ENCODE measurements at regions not wholly inside any gene's neighbourhood (a gene's known extent, or its start where the extent isn't known, plus 50 kb on each side); places are given as distances from the start of the nearest gene placed in this dataset.

DNA sequence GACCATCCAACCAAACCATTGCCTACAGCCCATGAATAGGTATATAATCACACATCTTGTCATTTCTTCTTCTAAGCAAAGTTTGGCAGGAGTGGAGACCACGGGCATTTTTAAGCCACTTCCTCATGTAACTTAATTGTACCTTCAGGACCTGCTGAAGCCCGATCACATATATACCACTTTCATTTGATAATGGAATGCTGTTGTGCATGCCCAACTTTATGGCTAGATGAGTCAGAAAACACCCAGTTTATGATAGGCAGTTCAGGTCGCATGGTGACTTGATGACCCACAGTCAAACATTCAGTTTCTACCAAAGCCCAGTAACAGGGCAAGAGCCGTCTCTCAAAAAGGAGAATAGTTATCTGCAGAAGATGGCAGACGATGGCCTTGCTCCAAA is 2295.0 kb upstream of the ACO1 start:
- SMC1A ChIA-PET (ENCODE audit: uncharacterized antibody, unreplicated experiment): no interaction called here
- Histone ChIP-seq H3K4me3 (no peak overlapping the region), H3K27ac (ENCODE audit: control insufficient read depth, insufficient read depth) (no peak overlapping the region), H3K27me3 (replicated peaks in 1 of 2; ENCODE audit: control insufficient read depth in 2 of 2, insufficient read depth in 2 of 2, low read length in 1 of 2) (no peaks in the 10 kb centered on the region), H3K36me3 (ENCODE audit: control insufficient read depth in 2 of 2, insufficient read depth in 2 of 2, low read length in 1 of 2) (no peaks in the 10 kb centered on the region), H4K20me1 (ENCODE audit: control insufficient read depth, insufficient read depth) (no peaks in the 10 kb centered on the region), H3K79me2 (ENCODE audit: control insufficient read depth, insufficient read depth, low read length) (no peaks in the 10 kb centered on the region), H2AFZ (ENCODE audit: control insufficient read depth, low read depth, low read length) (no peak overlapping the region), H3K9ac (ENCODE audit: control insufficient read depth, insufficient read depth, low read length) (no peak overlapping the region), H3K4me2 (ENCODE audit: control insufficient read depth, insufficient read depth) (no peak overlapping the region), H3K9me3 (replicated peaks; ENCODE audit: control insufficient read depth, insufficient read depth, low read length) (no peaks in the 10 kb centered on the region), H3K4me1 (ENCODE audit: control insufficient read depth, insufficient read depth, low read length) (no peaks in the 10 kb centered on the region)
- TF ChIP-seq IKZF2 (IDR thresholded peaks at IDR 0.05) (no peak), RBBP5 (conservative IDR thresholded peaks at IDR 0.05) (no peak), BMI1 (IDR thresholded peaks at IDR 0.05; ENCODE audit: borderline replicate concordance) (no peak), SP1 (IDR thresholded peaks at IDR 0.05; ENCODE audit: low read depth, low read length) (no peak), SMC3 (IDR thresholded peaks at IDR 0.05; ENCODE audit: borderline replicate concordance, low read length) (no peak), RAD21 (IDR thresholded peaks at IDR 0.05; ENCODE audit: insufficient read depth, low read depth, low read length) (no peak), TCF12 (IDR thresholded peaks at IDR 0.05; ENCODE audit: low read depth, low read length) (no peak), CREM (IDR thresholded peaks at IDR 0.05; ENCODE audit: low read depth) (no peak), MYB (IDR thresholded peaks at IDR 0.05; ENCODE audit: borderline replicate concordance, low read depth, low read length) (no peak), CHD1 (IDR thresholded peaks at IDR 0.05; ENCODE audit: low read depth, low read length) (no peak), POLR2AphosphoS2 (IDR thresholded peaks at IDR 0.05; ENCODE audit: low read depth, low read length) (no peak), MYC (IDR thresholded peaks at IDR 0.05; ENCODE audit: insufficient read depth, insufficient read length, insufficient replicate concordance, low read length, severe bottlenecking) (no peak), POLR2A (IDR thresholded peaks at IDR 0.05; ENCODE audit: low read depth, low read length) (no peak), SIN3A (IDR thresholded peaks at IDR 0.05; ENCODE audit: low read depth, low read length) (no peak), POLR2AphosphoS5 (IDR thresholded peaks at IDR 0.05; ENCODE audit: low read length) (no peak)
- TF ChIP-seq, protein P1, sequence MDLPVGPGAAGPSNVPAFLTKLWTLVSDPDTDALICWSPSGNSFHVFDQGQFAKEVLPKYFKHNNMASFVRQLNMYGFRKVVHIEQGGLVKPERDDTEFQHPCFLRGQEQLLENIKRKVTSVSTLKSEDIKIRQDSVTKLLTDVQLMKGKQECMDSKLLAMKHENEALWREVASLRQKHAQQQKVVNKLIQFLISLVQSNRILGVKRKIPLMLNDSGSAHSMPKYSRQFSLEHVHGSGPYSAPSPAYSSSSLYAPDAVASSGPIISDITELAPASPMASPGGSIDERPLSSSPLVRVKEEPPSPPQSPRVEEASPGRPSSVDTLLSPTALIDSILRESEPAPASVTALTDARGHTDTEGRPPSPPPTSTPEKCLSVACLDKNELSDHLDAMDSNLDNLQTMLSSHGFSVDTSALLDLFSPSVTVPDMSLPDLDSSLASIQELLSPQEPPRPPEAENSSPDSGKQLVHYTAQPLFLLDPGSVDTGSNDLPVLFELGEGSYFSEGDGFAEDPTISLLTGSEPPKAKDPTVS (IDR thresholded peaks at IDR 0.05; ENCODE audit: low read depth, low read length): no peak
- TF ChIP-seq, protein P2, sequence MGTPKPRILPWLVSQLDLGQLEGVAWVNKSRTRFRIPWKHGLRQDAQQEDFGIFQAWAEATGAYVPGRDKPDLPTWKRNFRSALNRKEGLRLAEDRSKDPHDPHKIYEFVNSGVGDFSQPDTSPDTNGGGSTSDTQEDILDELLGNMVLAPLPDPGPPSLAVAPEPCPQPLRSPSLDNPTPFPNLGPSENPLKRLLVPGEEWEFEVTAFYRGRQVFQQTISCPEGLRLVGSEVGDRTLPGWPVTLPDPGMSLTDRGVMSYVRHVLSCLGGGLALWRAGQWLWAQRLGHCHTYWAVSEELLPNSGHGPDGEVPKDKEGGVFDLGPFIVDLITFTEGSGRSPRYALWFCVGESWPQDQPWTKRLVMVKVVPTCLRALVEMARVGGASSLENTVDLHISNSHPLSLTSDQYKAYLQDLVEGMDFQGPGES (IDR thresholded peaks at IDR 0.05): no peak
- CTCF ChIA-PET: no interaction called here
- POLR2A ChIA-PET: no interaction called here
- intact Hi-C loops (cut with micrococcal nuclease; ENCODE audit: unreplicated experiment) (no loop called here), in situ Hi-C loops (cut with MboI) (loop anchor here (5.0 kb wide), 1 partner anchor 48 kb away; no protein-coding TSS in a partner anchor)
- FAIRE-seq (no peak), DNase-seq (ENCODE audit: low read depth, low spot score) (no peak), ATAC-seq (no peak)
- BruUV-seq (replicated peaks): no TSS peak
- WGBS (ENCODE audit: insufficient coverage, insufficient replicate concordance, low lambda C conversion rate, missing lambda C conversion rate): 13% methylated on average over 5 of the region's 5 CpGs
- RAD21 ChIA-PET (ENCODE audit: unreplicated experiment): no interaction called here
